ENCODE measurements at regions not wholly inside any gene's neighbourhood (a gene's known extent, or its start where the extent isn't known, plus 50 kb on each side); places are given as distances from the start of the nearest gene placed in this dataset.
"Not testable (repeated sequence)": the region's sequence is repeated elsewhere in the genome, so short reads cannot be mapped to it uniquely, and the experiment has no call there.

- DNase-seq: no peak
These were observed 204.3 kb upstream of the RSPO3 start for GRCh38 chr6:126914172-126914571.

GRCh38 chr6:126914801-126915200, 203.7 kb upstream of the RSPO3 start:
- DNase-seq: no peak

GRCh38 chr6:126919947-126920346, 198.5 kb upstream of the RSPO3 start:
- no peak for DNase-seq

GRCh38 chr6:126923807-126924206, 194.7 kb upstream of the RSPO3 start:
- no peak for DNase-seq

- no peak for DNase-seq
These were observed 191.5 kb upstream of the RSPO3 start for GRCh38 chr6:126926926-126927325.

- DNase-seq: no peak
These were observed 190.6 kb upstream of the RSPO3 start for GRCh38 chr6:126927841-126928240.

- no peak for DNase-seq
These were observed 181.0 kb upstream of the RSPO3 start for GRCh38 chr6:126937426-126937825.

GRCh38 chr6:126939784-126940183, 178.7 kb upstream of the RSPO3 start:
- no peak for DNase-seq

- no peak for DNase-seq
These were observed 176.7 kb upstream of the RSPO3 start for GRCh38 chr6:126941751-126942150.

GRCh38 chr6:126944512-126944911, 174.0 kb upstream of the RSPO3 start:
- DNase-seq: no peak

- peak; percentile 66 for DNase-seq
These were observed 173.3 kb upstream of the RSPO3 start for GRCh38 chr6:126945150-126945685.

GRCh38 chr6:126945812-126946360, 172.6 kb upstream of the RSPO3 start:
- peak; percentile 28 for DNase-seq

GRCh38 chr6:126947070-126947469, 171.4 kb upstream of the RSPO3 start:
- no peak for DNase-seq

GRCh38 chr6:126949786-126950185, 168.7 kb upstream of the RSPO3 start:
- no peak for DNase-seq

- DNase-seq: no peak
These were observed 162.8 kb upstream of the RSPO3 start for GRCh38 chr6:126955621-126956020.

- DNase-seq: no peak
These were observed 160.8 kb upstream of the RSPO3 start for GRCh38 chr6:126957721-126958120.

GRCh38 chr6:126959765-126960164, 158.7 kb upstream of the RSPO3 start:
- DNase-seq: no peak

- no peak for DNase-seq
These were observed 155.2 kb upstream of the RSPO3 start for GRCh38 chr6:126963077-126963809.

GRCh38 chr6:126967296-126968005, 151.0 kb upstream of the RSPO3 start:
- DNase-seq: no peak

- no peak for DNase-seq
These were observed 142.1 kb upstream of the RSPO3 start for GRCh38 chr6:126976253-126976797.

GRCh38 chr6:126983779-126984178, 134.7 kb upstream of the RSPO3 start:
- DNase-seq: no peak

GRCh38 chr6:126988125-126988524, 130.3 kb upstream of the RSPO3 start:
- not testable (repeated sequence) for DNase-seq

GRCh38 chr6:127000631-127001030, 117.8 kb upstream of the RSPO3 start:
- no peak for DNase-seq
